Spleen (tissue), 11 donors: ENCODE measurements at regions not wholly inside any gene's neighbourhood (a gene's known extent, or its start where the extent isn't known, plus 50 kb on each side); places are given as distances from the start of the nearest gene placed in this dataset.

Experiments used
- DNase-seq: peaks from one replicate; pipeline ENCODE4 v3.0.0-alpha.2; 2020
- H3K27ac ChIP-seq, 8 donors: fragments of 200-600 bp; sonication (generic) in 7 of 8; 1 replicate in 4 of 8; 2 replicates in 4 of 8; pipeline versions ENCODE4 v1.5.0 to v1.8.0; 2016 to 2021; ENCODE audit warnings: inconsistent platforms in 4 of 8, mild to moderate bottlenecking in 4 of 8, moderate library complexity in 1 of 8
- H3K27me3 ChIP-seq, 7 donors: fragments of 200-600 bp; sonication (generic) in 6 of 7; replicated peaks in 1 of 7; 1 replicate in 4 of 7; 2 replicates in 3 of 7; pipeline versions ENCODE4 v1.5.0 to v1.8.0; 2016 to 2021; ENCODE audit warnings: inconsistent platforms in 3 of 7, mild to moderate bottlenecking in 1 of 7
- H3K36me3 ChIP-seq, 6 donors: fragments of 200-600 bp; sonication (generic) in 5 of 6; 1 replicate in 4 of 6; 2 replicates in 2 of 6; pipeline versions ENCODE4 v1.5.0 to v1.8.0; 2016 to 2021; ENCODE audit warnings: inconsistent platforms in 2 of 6
- H3K4me1 ChIP-seq, 6 donors: fragments of 200-600 bp; sonication (generic) in 5 of 6; 1 replicate in 3 of 6; 2 replicates in 3 of 6; pipeline versions ENCODE4 v1.5.0 to v1.8.0; 2016 to 2021; ENCODE audit warnings: inconsistent platforms in 3 of 6
- H3K4me3 ChIP-seq, 8 donors: fragments of 200-600 bp; sonication (generic) in 7 of 8; 1 replicate in 4 of 8; 2 replicates in 4 of 8; pipeline versions ENCODE4 v1.5.0 to v1.8.0; 2016 to 2021; ENCODE audit warnings: inconsistent platforms in 4 of 8, mild to moderate bottlenecking in 4 of 8, moderate library complexity in 2 of 8
- H3K9me3 ChIP-seq, 8 donors: fragments of 200-600 bp; sonication (generic) in 7 of 8; 1 replicate in 4 of 8; 2 replicates in 4 of 8; pipeline versions ENCODE4 v1.5.0 to v1.8.0; 2016 to 2021; ENCODE audit warnings: inconsistent platforms in 4 of 8
- POLR2A ChIP-seq, 3 donors: fragments of 450-650 bp; IDR thresholded peaks; one replicate each; pipeline ENCODE4 v1.5.1; 2017; ENCODE audit warnings: antibody characterized with exemption in 3 of 3, mild to moderate bottlenecking in 1 of 3
- POLR2AphosphoS5 ChIP-seq, 3 donors: sonication (generic); formaldehyde crosslinking; IDR thresholded peaks; one replicate each; pipeline ENCODE4 v1.5.1; 2017; ENCODE audit warnings: antibody characterized with exemption in 3 of 3
- WGBS, 5 donors: extraction: QIAGEN DNeasy Blood & Tissue Kit in 3 of 5; methylation state at CpG; one replicate each; pipeline versions ENCODE4 v1.1.5 to v1.1.7; 2013 to 2018; 5-methylcytosine and 5-hydroxymethylcytosine counted together
- intact Hi-C: fragments of 100-400 bp; cut with DNase I; formaldehyde crosslinking; loops from one replicate; pipeline ENCODE4 v1.15.0; 2023; ENCODE audit warnings: low total_unique reads
- TF ChIP-seq, protein P1 (sequence below), 11 experiments: fragments of 200-600 bp in 7 of 11; fragments of 450-650 bp in 4 of 11; sonication (generic) in 4 of 11; IDR thresholded peaks in 8 of 11; conservative IDR thresholded peaks in 3 of 11; 1 replicate in 7 of 11; 2 replicates in 4 of 11; pipeline versions ENCODE4 v1.4.0 to v1.8.0; 2016 to 2021; ENCODE audit warnings: antibody characterized with exemption in 11 of 11, inconsistent platforms in 4 of 11, mild to moderate bottlenecking in 1 of 11
- donor health status: healthy with polysubstance abuse.
- donor health status: DM: no; HTN: no; CAD: no; lungs with moderate emphysema.
- donor health status: DM: no; HTN: no; CAD: no.
- donor health status: Bipolar disorder and iron deficiency.
- donor health status: healthy.
- donor health status: DM: no; HTN: no; CAD: no.
- donor health status: DM: yes; HTN: yes; CAD: no.

- intact Hi-C loops: no loop called here
- H3K36me3 ChIP-seq: no peaks in the 10 kb centered on the region
- no peaks in the 10 kb centered on the region for H3K27me3 ChIP-seq
- TF ChIP-seq POLR2A (IDR thresholded peaks at IDR 0.05) (no peak), POLR2AphosphoS5 (IDR thresholded peaks at IDR 0.05) (no peak)
- TF ChIP-seq, protein P1, sequence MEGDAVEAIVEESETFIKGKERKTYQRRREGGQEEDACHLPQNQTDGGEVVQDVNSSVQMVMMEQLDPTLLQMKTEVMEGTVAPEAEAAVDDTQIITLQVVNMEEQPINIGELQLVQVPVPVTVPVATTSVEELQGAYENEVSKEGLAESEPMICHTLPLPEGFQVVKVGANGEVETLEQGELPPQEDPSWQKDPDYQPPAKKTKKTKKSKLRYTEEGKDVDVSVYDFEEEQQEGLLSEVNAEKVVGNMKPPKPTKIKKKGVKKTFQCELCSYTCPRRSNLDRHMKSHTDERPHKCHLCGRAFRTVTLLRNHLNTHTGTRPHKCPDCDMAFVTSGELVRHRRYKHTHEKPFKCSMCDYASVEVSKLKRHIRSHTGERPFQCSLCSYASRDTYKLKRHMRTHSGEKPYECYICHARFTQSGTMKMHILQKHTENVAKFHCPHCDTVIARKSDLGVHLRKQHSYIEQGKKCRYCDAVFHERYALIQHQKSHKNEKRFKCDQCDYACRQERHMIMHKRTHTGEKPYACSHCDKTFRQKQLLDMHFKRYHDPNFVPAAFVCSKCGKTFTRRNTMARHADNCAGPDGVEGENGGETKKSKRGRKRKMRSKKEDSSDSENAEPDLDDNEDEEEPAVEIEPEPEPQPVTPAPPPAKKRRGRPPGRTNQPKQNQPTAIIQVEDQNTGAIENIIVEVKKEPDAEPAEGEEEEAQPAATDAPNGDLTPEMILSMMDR (IDR thresholded peaks at IDR 0.05 in 8 of 11, conservative IDR thresholded peaks at IDR 0.05 in 3 of 11): no peak
- H3K4me1 ChIP-seq: no peaks in the 10 kb centered on the region
- H3K9me3 ChIP-seq: no peaks in the 10 kb centered on the region
- 60 to 88% (median 79%) methylated on average over 2 of the region's 2 CpGs for WGBS, 5 donors
- no peak overlapping the region for H3K27ac ChIP-seq
- no peak overlapping the region for H3K4me3 ChIP-seq
- DNase-seq: no peak
These were observed 257.4 kb upstream of the CAMK1G start for GRCh38 chr1:209326076-209326475.

- H3K4me3 ChIP-seq: no peak overlapping the region
- no peaks in the 10 kb centered on the region for H3K9me3 ChIP-seq
- DNase-seq: no peak
- no peaks in the 10 kb centered on the region for H3K36me3 ChIP-seq
- H3K4me1 ChIP-seq: no peaks in the 10 kb centered on the region
- no peak for TF ChIP-seq POLR2AphosphoS5 (IDR thresholded peaks at IDR 0.05)
- TF ChIP-seq, protein P1 (IDR thresholded peaks at IDR 0.05 in 8 of 11, conservative IDR thresholded peaks at IDR 0.05 in 3 of 11): no peak
- no peak for TF ChIP-seq POLR2A (IDR thresholded peaks at IDR 0.05)
- intact Hi-C loops: no loop called here
- H3K27ac ChIP-seq: no peak overlapping the region
- WGBS, 5 donors: 79 to 89% (median 88%) methylated on average over 7 of the region's 7 CpGs
- no peaks in the 10 kb centered on the region for H3K27me3 ChIP-seq
These were observed 256.7 kb upstream of the CAMK1G start for GRCh38 chr1:209326831-209327230.

DNA sequence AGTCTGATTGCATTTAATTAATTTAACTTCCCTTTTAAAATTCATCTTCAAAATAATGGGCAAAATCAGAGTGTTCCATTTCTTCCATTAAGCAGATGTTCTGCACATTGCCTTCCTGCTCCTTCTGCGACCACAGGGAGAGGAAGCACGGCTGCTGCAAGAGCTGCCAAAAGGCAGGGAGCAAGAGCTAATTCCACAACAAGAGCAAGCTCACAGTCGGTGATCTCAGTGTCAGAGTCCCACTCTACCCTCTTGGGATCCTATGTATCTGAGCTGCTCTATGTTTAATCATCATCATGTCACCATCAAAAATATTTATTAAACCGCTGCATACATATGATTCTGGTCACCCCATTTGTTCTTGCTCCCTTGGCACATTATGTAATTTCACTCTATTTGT lies 255.3 kb upstream of the CAMK1G start:
- H3K36me3 ChIP-seq: no peaks in the 10 kb centered on the region
- intact Hi-C loops: no loop called here
- no peaks in the 10 kb centered on the region for H3K9me3 ChIP-seq
- H3K27me3 ChIP-seq: no peaks in the 10 kb centered on the region
- WGBS, 5 donors: 30 to 46% (median 43%) methylated on average over 4 of the region's 4 CpGs
- no peak overlapping the region for H3K27ac ChIP-seq
- TF ChIP-seq, protein P1 (IDR thresholded peaks at IDR 0.05 in 8 of 11, conservative IDR thresholded peaks at IDR 0.05 in 3 of 11): no peak
- TF ChIP-seq POLR2AphosphoS5 (IDR thresholded peaks at IDR 0.05): no peak
- no peak for TF ChIP-seq POLR2A (IDR thresholded peaks at IDR 0.05)
- DNase-seq: no peak
- H3K4me1 ChIP-seq: no peaks in the 10 kb centered on the region
- no peak overlapping the region for H3K4me3 ChIP-seq

GRCh38 chr1:209335178-209335577 lies 248.3 kb upstream of the CAMK1G start:
- Histone ChIP-seq H3K36me3 (no peaks in the 10 kb centered on the region), H3K9me3 (no peaks in the 10 kb centered on the region), H3K4me3 (no peak overlapping the region), H3K27me3 (no peaks in the 10 kb centered on the region), H3K27ac (no peak overlapping the region), H3K4me1 (no peaks in the 10 kb centered on the region)
- no peak for DNase-seq
- WGBS, 5 donors: 50 to 70% (median 61%) methylated on average over 2 of the region's 2 CpGs
- no peak for TF ChIP-seq POLR2A (IDR thresholded peaks at IDR 0.05)
- TF ChIP-seq, protein P1 (IDR thresholded peaks at IDR 0.05 in 8 of 11, conservative IDR thresholded peaks at IDR 0.05 in 3 of 11): peak in 8 of 11 experiments; percentile 28 to 72 (median 52)
- intact Hi-C loops: no loop called here
